GM06990 (cell line): ENCODE measurements at regions not wholly inside any gene's neighbourhood (a gene's known extent, or its start where the extent isn't known, plus 50 kb on each side); places are given as distances from the start of the nearest gene placed in this dataset.

ENCODE experiments used
- DNase-seq: peaks from one replicate; pipeline ENCODE4 v3.0.0-alpha.2; 2011; ENCODE audit not compliant: insufficient read length; ENCODE audit errors: extremely low read depth
- H3K27me3 ChIP-seq: replicated peaks from 2 replicates; pipeline ENCODE4 v1.6.0; 2011; ENCODE audit warnings: low read length; ENCODE audit not compliant: control insufficient read depth, insufficient read depth
- H3K36me3 ChIP-seq: 2 replicates; pipeline ENCODE4 v1.5.1; 2011; ENCODE audit warnings: low read length; ENCODE audit not compliant: control insufficient read depth, insufficient read depth
- H3K4me3 ChIP-seq: replicated peaks from 2 replicates; pipeline ENCODE4 v1.5.1; 2011; ENCODE audit warnings: low read depth, mild to moderate bottlenecking, control low read depth, low read length
- CTCF ChIP-seq: IDR thresholded peaks from 2 replicates; pipeline ENCODE4 v1.5.1; 2011; ENCODE audit warnings: low read length, control low read depth, mild to moderate bottlenecking, inconsistent platforms; ENCODE audit not compliant: insufficient read depth, poor library complexity, severe bottlenecking

GRCh38 chr11:112797092-112797491 lies 164.1 kb upstream of the NCAM1 start:
- no peak overlapping the region for H3K4me3 ChIP-seq
- no peaks in the 10 kb centered on the region for H3K36me3 ChIP-seq
- H3K27me3 ChIP-seq: no peaks in the 10 kb centered on the region; the same call in none of the 2 replicates
- no peak for TF ChIP-seq CTCF
- DNase-seq: no peak

- no peaks in the 10 kb centered on the region for H3K36me3 ChIP-seq
- DNase-seq: peak; percentile 15
- H3K27me3 ChIP-seq: no peaks in the 10 kb centered on the region; the same call in 1 of the 2 replicates
- no peak overlapping the region for H3K4me3 ChIP-seq
- peak; percentile 78 for TF ChIP-seq CTCF
Measured at GRCh38 chr11:112797648-112798293, 163.4 kb upstream of the NCAM1 start.

- H3K36me3 ChIP-seq: no peaks in the 10 kb centered on the region
- no peak for DNase-seq
- H3K27me3 ChIP-seq: no peaks in the 10 kb centered on the region; the same call in 1 of the 2 replicates
- no peak for TF ChIP-seq CTCF
- H3K4me3 ChIP-seq: no peak overlapping the region
Measured at GRCh38 chr11:112801025-112801816, 160.0 kb upstream of the NCAM1 start.

- no peak for DNase-seq
- no peaks in the 10 kb centered on the region for H3K36me3 ChIP-seq
- no peak overlapping the region for H3K4me3 ChIP-seq
- TF ChIP-seq CTCF: no peak
- no peaks in the 10 kb centered on the region; the same call in 1 of the 2 replicates for H3K27me3 ChIP-seq
Measured at GRCh38 chr11:112801817-112802088, 159.5 kb upstream of the NCAM1 start.

GRCh38 chr11:112805658-112806057 lies 155.6 kb upstream of the NCAM1 start:
- no peak overlapping the region for H3K4me3 ChIP-seq
- no peaks in the 10 kb centered on the region for H3K36me3 ChIP-seq
- H3K27me3 ChIP-seq: no peaks in the 10 kb centered on the region; the same call in 1 of the 2 replicates
- no peak for DNase-seq
- no peak for TF ChIP-seq CTCF
